WERI-Rb-1 (cell line): ENCODE measurements at regions not wholly inside any gene's neighbourhood (a gene's known extent, or its start where the extent isn't known, plus 50 kb on each side); places are given as distances from the start of the nearest gene placed in this dataset.
A peak's percentile ranks its signal among the peaks of the same experiment; 100 is the strongest.
"Not testable (repeated sequence)": the region's sequence is repeated elsewhere in the genome, so short reads cannot be mapped to it uniquely, and the experiment has no call there.

Experiments used
- DNase-seq: peaks from one replicate; pipeline ENCODE4 v3.0.0-alpha.2; 2020
- H3K27ac ChIP-seq: fragments of 250-450 bp; sonication (Bioruptor Pico); 2 replicates; pipeline ENCODE4 v1.5.1; 2020; ENCODE audit warnings: mild to moderate bottlenecking, moderate library complexity
- H3K27me3 ChIP-seq: fragments of 250-450 bp; sonication (Bioruptor Pico); 2 replicates; pipeline ENCODE4 v1.5.1; 2021; ENCODE audit warnings: mild to moderate bottlenecking, low read depth, moderate library complexity; ENCODE audit not compliant: insufficient read depth, severe bottlenecking
- H3K36me3 ChIP-seq: fragments of 250-450 bp; sonication (Bioruptor Pico); 2 replicates; pipeline ENCODE4 v1.5.1; 2020; ENCODE audit warnings: mild to moderate bottlenecking, moderate library complexity
- H3K4me3 ChIP-seq: 2 replicates; pipeline ENCODE4 v1.5.1; 2011; ENCODE audit warnings: low read depth, mild to moderate bottlenecking, control low read depth, low read length
- H3K9me3 ChIP-seq: fragments of 250-450 bp; sonication (Bioruptor Pico); 2 replicates; pipeline ENCODE4 v1.5.1; 2021; ENCODE audit warnings: mild to moderate bottlenecking, moderate library complexity; ENCODE audit not compliant: severe bottlenecking
- TF ChIP-seq, protein P1 (sequence below): IDR thresholded peaks from 2 replicates; pipeline ENCODE4 v1.5.1; 2011; ENCODE audit warnings: low read depth, mild to moderate bottlenecking, control low read depth, inconsistent platforms, low read length

DNA sequence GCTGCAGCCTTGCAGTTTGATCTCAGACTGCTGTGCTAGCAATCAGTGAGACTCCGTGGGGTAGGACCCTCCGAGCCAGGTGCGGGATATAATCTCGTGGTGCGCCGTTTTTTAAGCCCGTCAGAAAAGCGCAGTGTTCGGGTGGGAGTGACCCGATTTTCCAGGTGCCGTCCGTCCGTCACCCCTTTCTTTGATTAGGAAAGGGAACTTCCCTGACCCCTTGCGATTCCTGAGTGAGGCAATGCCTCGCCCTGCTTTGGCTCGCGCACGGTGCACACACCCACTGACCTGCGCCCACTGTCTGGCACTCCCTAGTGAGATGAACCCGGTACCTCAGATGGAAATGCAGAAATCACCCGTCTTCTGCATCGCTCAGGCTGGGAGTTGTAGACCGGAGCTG, 203.2 kb downstream of the SNCAIP start:
- H3K9me3 ChIP-seq, H3K27ac ChIP-seq, H3K4me3 ChIP-seq, H3K27me3 ChIP-seq, H3K36me3 ChIP-seq, DNase-seq: not testable (repeated sequence)

DNA sequence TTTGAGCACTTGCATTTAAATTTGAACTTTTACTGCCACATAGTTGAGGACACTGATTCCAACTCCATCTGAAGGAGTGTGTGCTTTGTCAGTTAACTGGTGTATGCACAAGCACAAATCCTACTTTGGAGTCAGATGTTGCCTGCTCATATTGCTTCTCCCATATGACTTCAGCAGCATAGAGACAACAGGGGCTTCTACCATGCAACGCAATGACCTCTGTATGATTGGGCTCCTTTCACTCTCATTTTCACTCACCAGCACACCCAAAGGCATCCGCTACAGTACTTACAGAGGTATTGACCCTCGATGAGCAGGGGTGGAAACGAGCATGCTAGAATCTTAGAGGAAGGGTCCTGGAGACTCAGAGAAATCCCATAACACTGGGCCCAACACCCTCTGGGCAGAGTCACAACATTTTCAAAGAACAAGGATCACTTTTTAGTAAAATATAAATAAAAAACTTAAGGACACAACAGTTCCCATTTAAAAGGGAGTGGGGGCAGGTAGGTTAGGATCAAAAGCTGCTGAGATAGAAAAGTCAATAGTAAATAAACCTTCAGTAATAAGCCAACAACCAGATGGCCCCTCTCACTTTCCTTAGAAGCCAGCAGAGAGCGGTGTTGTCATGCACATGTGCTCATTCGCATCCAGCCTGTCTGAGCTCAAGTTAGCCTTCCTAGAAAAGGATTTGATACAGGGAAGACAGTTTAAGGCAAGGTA, 203.8 kb downstream of the SNCAIP start:
- peak; percentile 64 for DNase-seq
- Histone ChIP-seq H3K4me3 (no peak overlapping the region), H3K27me3 (no peaks in the 10 kb centered on the region), H3K9me3 (no peaks in the 10 kb centered on the region), H3K27ac (no peak overlapping the region), H3K36me3 (no peaks in the 10 kb centered on the region)
- TF ChIP-seq, protein P1, sequence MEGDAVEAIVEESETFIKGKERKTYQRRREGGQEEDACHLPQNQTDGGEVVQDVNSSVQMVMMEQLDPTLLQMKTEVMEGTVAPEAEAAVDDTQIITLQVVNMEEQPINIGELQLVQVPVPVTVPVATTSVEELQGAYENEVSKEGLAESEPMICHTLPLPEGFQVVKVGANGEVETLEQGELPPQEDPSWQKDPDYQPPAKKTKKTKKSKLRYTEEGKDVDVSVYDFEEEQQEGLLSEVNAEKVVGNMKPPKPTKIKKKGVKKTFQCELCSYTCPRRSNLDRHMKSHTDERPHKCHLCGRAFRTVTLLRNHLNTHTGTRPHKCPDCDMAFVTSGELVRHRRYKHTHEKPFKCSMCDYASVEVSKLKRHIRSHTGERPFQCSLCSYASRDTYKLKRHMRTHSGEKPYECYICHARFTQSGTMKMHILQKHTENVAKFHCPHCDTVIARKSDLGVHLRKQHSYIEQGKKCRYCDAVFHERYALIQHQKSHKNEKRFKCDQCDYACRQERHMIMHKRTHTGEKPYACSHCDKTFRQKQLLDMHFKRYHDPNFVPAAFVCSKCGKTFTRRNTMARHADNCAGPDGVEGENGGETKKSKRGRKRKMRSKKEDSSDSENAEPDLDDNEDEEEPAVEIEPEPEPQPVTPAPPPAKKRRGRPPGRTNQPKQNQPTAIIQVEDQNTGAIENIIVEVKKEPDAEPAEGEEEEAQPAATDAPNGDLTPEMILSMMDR, result peak; percentile 77

DNA sequence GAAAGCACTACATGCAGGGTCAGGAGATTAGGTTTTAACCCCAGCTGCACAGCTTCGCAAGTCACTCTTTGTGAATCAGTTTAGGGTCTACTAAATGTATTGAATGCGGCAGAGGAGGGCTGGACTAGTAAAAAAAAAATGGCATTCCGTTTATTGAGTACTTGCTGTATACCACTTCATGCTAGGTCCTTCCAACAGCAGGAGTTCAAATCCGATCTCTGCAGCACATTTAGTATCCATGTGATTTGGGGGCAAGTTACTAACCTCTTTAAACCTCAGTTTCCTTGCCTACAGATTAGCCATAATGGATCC, 204.4 kb downstream of the SNCAIP start:
- H3K9me3 ChIP-seq, result no peaks in the 10 kb centered on the region
- H3K36me3 ChIP-seq, result no peaks in the 10 kb centered on the region
- DNase-seq, result no peak
- H3K4me3 ChIP-seq, result no peak overlapping the region
- no peak overlapping the region for H3K27ac ChIP-seq
- no peaks in the 10 kb centered on the region for H3K27me3 ChIP-seq
- TF ChIP-seq, protein P1, result no peak

DNA sequence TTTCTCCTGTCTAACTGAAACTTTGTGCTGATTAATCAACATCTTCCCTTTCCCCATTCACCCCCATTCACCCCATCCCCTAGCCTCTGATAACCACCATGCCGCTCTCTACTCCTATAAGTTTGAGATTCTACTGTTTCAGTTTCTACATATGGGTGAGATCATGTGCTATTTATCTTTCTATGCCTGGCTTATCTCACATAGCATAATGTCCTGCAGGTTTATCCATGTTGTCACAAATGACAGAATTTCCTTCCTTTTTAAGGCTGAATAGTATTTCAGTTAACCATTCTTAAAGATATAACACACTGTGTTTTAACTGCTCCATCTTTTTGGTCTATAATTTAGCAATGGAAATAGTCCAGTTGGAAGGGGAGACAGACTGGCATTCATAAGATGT, 205.1 kb downstream of the SNCAIP start:
- TF ChIP-seq, protein P1, result no peak
- Histone ChIP-seq H3K36me3 (no peaks in the 10 kb centered on the region), H3K27ac (no peak overlapping the region), H3K9me3 (no peaks in the 10 kb centered on the region), H3K27me3 (no peaks in the 10 kb centered on the region), H3K4me3 (no peak overlapping the region)
- DNase-seq, result no peak

DNA sequence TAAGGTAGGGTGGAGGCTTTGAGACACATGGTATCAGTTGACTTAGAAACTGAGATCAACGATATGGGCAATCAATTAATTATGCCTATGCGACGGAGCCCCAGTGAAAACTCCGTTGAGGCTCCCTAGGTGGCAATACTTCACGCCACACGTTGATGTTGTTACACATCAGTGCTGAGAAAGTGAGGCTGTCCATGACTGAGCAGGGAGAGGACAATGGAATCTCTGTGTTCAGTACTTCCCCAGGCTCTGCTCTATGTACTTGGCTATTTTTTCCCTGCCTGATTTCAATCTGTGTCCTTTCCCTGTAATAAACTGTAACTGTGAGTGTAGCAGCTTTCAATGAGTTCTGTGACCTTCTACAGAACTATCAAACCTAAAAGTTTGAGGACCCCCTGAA, 211.7 kb downstream of the SNCAIP start:
- no peaks in the 10 kb centered on the region for H3K36me3 ChIP-seq
- no peak overlapping the region for H3K4me3 ChIP-seq
- TF ChIP-seq, protein P1, result no peak
- no peak overlapping the region for H3K27ac ChIP-seq
- H3K27me3 ChIP-seq, result no peaks in the 10 kb centered on the region
- peaks cover 9% of the 10 kb centered on the region for H3K9me3 ChIP-seq
- DNase-seq, result no peak

DNA sequence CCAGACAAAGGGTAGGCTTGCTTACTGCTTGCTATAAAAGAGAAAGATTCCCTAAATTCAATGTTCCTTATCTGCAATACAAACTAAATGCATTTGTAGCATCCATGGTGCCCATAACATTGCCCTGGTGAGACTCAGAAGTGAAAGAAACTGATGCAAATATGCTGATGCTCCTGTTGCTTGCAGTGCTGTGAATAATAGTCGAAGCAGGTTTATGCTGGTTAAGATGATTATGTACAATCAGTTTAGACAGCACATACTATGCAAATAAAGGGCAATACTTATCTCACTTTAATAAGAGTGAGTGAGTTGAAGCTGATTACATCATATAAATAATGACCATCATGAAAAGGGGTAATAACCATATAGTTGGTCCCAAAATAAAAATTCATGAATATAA, 215.5 kb downstream of the SNCAIP start:
- TF ChIP-seq, protein P1, result no peak
- Histone ChIP-seq H3K9me3 (peaks cover 9% of the 10 kb centered on the region), H3K27me3 (no peaks in the 10 kb centered on the region), H3K4me3 (no peak overlapping the region), H3K27ac (no peak overlapping the region), H3K36me3 (no peaks in the 10 kb centered on the region)
- no peak for DNase-seq
